ENCODE measurements at regions not wholly inside any gene's neighbourhood (a gene's known extent, or its start where the extent isn't known, plus 50 kb on each side); places are given as distances from the start of the nearest gene placed in this dataset.

DNA sequence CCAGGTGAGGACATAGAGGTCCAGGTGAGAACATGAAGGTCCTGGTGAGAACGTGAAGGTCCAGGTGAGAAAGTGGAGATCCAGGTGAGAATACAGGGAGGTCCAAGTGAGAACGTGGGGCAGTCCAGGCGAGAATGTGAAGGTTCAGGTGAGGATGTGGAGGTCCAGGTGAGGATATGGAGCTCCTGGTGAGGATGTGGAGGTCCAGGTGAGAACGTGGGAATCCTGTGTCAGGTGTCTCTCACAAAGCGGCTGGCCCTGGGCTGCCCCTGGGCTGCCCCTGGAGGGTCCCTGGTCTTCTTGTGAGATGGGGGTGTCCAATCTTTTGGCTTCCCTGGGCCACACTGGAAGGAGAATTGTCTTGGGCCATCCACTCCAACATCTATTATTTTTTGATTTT is 133.4 kb downstream of the MRPL36 start:
- Histone ChIP-seq H3K27me3 (peaks cover 0 to 95% (median 35%) of the 10 kb centered on the region in 4 donors), H3K9me3 (peaks cover 0 to 9% (median 4%) of the 10 kb centered on the region in 4 donors), H3K27ac (replicated peaks in 1 of 4) (no peak overlapping the region), H3K36me3 (no peaks in the 10 kb centered on the region), H3K4me3 (no peak overlapping the region), H3K4me1 (peaks cover 4 to 20% (median 19%) of the 10 kb centered on the region in 4 donors)
- TF ChIP-seq POLR2AphosphoS5 (IDR thresholded peaks at IDR 0.05) = no peak
- no peak for TF ChIP-seq POLR2A (IDR thresholded peaks at IDR 0.05; ENCODE audit: low read depth)
- no peak for TF ChIP-seq EP300 (IDR thresholded peaks at IDR 0.05)
- TF ChIP-seq, protein P1, sequence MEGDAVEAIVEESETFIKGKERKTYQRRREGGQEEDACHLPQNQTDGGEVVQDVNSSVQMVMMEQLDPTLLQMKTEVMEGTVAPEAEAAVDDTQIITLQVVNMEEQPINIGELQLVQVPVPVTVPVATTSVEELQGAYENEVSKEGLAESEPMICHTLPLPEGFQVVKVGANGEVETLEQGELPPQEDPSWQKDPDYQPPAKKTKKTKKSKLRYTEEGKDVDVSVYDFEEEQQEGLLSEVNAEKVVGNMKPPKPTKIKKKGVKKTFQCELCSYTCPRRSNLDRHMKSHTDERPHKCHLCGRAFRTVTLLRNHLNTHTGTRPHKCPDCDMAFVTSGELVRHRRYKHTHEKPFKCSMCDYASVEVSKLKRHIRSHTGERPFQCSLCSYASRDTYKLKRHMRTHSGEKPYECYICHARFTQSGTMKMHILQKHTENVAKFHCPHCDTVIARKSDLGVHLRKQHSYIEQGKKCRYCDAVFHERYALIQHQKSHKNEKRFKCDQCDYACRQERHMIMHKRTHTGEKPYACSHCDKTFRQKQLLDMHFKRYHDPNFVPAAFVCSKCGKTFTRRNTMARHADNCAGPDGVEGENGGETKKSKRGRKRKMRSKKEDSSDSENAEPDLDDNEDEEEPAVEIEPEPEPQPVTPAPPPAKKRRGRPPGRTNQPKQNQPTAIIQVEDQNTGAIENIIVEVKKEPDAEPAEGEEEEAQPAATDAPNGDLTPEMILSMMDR (IDR thresholded peaks at IDR 0.05) = no peak
- peak; percentile 19 for DNase-seq (ENCODE audit: extremely low spot score)
- 92% methylated on average over 5 of the region's 5 CpGs for WGBS
- intact Hi-C loops (cut with DNase I) = no loop called here

- Histone ChIP-seq H3K27me3 (peaks cover 0 to 95% (median 35%) of the 10 kb centered on the region in 4 donors), H3K9me3 (peaks cover 0 to 9% (median 4%) of the 10 kb centered on the region in 4 donors), H3K4me3 (no peak overlapping the region), H3K27ac (replicated peaks in 1 of 4) (no peak overlapping the region), H3K4me1 (peaks cover 4 to 20% (median 19%) of the 10 kb centered on the region in 4 donors), H3K36me3 (no peaks in the 10 kb centered on the region)
- WGBS = 83% methylated on average over 4 of the region's 4 CpGs
- intact Hi-C loops (cut with DNase I) = no loop called here
- peak; percentile 14 for DNase-seq (ENCODE audit: extremely low spot score)
- TF ChIP-seq EP300 (IDR thresholded peaks at IDR 0.05) (no peak), POLR2A (IDR thresholded peaks at IDR 0.05; ENCODE audit: low read depth) (no peak), POLR2AphosphoS5 (IDR thresholded peaks at IDR 0.05) (no peak)
- TF ChIP-seq, protein P1 (IDR thresholded peaks at IDR 0.05) = no peak
These were observed 133.8 kb downstream of the MRPL36 start for GRCh38 chr5:1665803-1666202.

GRCh38 chr5:1665231-1665630 is 134.4 kb downstream of the MRPL36 start:
- peak; percentile 34 for DNase-seq (ENCODE audit: extremely low spot score)
- intact Hi-C loops (cut with DNase I) = no loop called here
- peaks cover 0 to 94% (median 35%) of the 10 kb centered on the region in 4 donors for H3K27me3 ChIP-seq
- 56% methylated on average over 4 of the region's 6 CpGs for WGBS
- H3K4me3 ChIP-seq = no peak overlapping the region
- H3K27ac ChIP-seq (replicated peaks in 1 of 4) = no peak overlapping the region
- TF ChIP-seq, protein P1 (IDR thresholded peaks at IDR 0.05) = no peak
- TF ChIP-seq POLR2AphosphoS5 (IDR thresholded peaks at IDR 0.05) (no peak), POLR2A (IDR thresholded peaks at IDR 0.05; ENCODE audit: low read depth) (no peak), EP300 (IDR thresholded peaks at IDR 0.05) (no peak)
- no peaks in the 10 kb centered on the region for H3K36me3 ChIP-seq
- peaks cover 4 to 20% (median 19%) of the 10 kb centered on the region in 4 donors for H3K4me1 ChIP-seq
- peaks cover 0 to 7% (median 3%) of the 10 kb centered on the region in 4 donors for H3K9me3 ChIP-seq

- peak; percentile 62 for DNase-seq (ENCODE audit: extremely low spot score)
- Histone ChIP-seq H3K4me1 (peaks cover 4 to 19% (median 18%) of the 10 kb centered on the region in 4 donors), H3K27ac (replicated peaks in 1 of 4) (no peak overlapping the region), H3K9me3 (no peaks in the 10 kb centered on the region), H3K4me3 (no peak overlapping the region), H3K27me3 (peaks cover 0 to 93% (median 34%) of the 10 kb centered on the region in 4 donors), H3K36me3 (no peaks in the 10 kb centered on the region)
- TF ChIP-seq, protein P1 (IDR thresholded peaks at IDR 0.05) = no peak
- TF ChIP-seq POLR2A (IDR thresholded peaks at IDR 0.05; ENCODE audit: low read depth) (no peak), POLR2AphosphoS5 (IDR thresholded peaks at IDR 0.05) (no peak), EP300 (IDR thresholded peaks at IDR 0.05) (no peak)
- intact Hi-C loops (cut with DNase I) = no loop called here
- WGBS = 79% methylated on average over 9 of the region's 13 CpGs
These were observed 136.5 kb downstream of the MRPL36 start for GRCh38 chr5:1663186-1663585.

DNA sequence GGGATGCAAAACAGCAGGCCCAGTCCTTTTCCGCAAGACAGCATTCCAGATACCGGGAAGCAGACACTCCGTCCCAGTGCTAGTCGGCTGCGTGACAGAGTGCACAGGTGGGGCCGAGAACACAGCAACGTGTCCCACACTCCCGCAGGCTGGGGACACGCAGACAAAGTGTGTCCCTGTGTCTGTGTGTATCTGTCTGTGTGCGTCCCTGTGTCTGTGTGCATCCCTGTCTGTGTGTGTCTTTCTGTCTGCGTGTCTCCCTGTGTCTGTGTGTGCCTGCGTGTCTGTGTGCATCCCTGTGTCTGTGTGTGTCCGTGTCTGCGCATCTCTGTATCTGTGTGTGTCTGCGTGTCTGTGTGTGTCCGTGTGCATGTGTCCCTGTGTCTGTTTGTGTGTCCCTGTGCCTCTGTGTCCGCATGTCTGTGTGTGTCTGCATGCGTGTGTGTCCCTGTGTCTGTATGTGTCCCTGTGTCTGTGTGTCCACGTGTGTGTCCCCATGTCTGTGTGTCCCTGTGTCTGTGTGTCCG is 137.0 kb downstream of the MRPL36 start:
- intact Hi-C loops (cut with DNase I) = no loop called here
- H3K36me3 ChIP-seq = no peaks in the 10 kb centered on the region
- no peak overlapping the region for H3K27ac ChIP-seq (replicated peaks in 1 of 4)
- peak; percentile 86 for DNase-seq (ENCODE audit: extremely low spot score)
- H3K4me1 ChIP-seq = peaks cover 4 to 13% (median 12%) of the 10 kb centered on the region in 4 donors
- WGBS = 84% methylated on average over 14 of the region's 20 CpGs
- H3K4me3 ChIP-seq = no peak overlapping the region
- H3K9me3 ChIP-seq = no peaks in the 10 kb centered on the region
- H3K27me3 ChIP-seq = peaks cover 0 to 93% (median 28%) of the 10 kb centered on the region in 4 donors
- TF ChIP-seq, protein P1 (IDR thresholded peaks at IDR 0.05) = no peak
- TF ChIP-seq POLR2A (IDR thresholded peaks at IDR 0.05; ENCODE audit: low read depth) (no peak), EP300 (IDR thresholded peaks at IDR 0.05) (no peak), POLR2AphosphoS5 (IDR thresholded peaks at IDR 0.05) (no peak)
